Adrenal gland (tissue), 5 donors: ENCODE measurements at regions not wholly inside any gene's neighbourhood (a gene's known extent, or its start where the extent isn't known, plus 50 kb on each side); places are given as distances from the start of the nearest gene placed in this dataset.

Experiments used
- POLR2A ChIP-seq, 2 donors: fragments of 450-650 bp; IDR thresholded peaks; one replicate each; pipeline ENCODE4 v1.6.1; 2017; ENCODE audit warnings: antibody characterized with exemption in 2 of 2, mild to moderate bottlenecking in 2 of 2, moderate library complexity in 1 of 2
- TF ChIP-seq, protein P1 (sequence below), 6 experiments: fragments of 450-650 bp in 4 of 6; fragments of 200-600 bp in 2 of 6; sonication (generic) in 1 of 6; IDR thresholded peaks; 1 replicate in 5 of 6; 2 replicates in 1 of 6; pipeline versions ENCODE4 v1.5.1 to v1.8.0; 2016 to 2021; ENCODE audit warnings: antibody characterized with exemption in 6 of 6, mild to moderate bottlenecking in 2 of 6, moderate library complexity in 1 of 6
- donor health status: DM: no; HTN: no; CAD: no.

GRCh38 chr2:185433824-185434223 lies 304.8 kb upstream of the FSIP2 start:
- TF ChIP-seq, protein P1, sequence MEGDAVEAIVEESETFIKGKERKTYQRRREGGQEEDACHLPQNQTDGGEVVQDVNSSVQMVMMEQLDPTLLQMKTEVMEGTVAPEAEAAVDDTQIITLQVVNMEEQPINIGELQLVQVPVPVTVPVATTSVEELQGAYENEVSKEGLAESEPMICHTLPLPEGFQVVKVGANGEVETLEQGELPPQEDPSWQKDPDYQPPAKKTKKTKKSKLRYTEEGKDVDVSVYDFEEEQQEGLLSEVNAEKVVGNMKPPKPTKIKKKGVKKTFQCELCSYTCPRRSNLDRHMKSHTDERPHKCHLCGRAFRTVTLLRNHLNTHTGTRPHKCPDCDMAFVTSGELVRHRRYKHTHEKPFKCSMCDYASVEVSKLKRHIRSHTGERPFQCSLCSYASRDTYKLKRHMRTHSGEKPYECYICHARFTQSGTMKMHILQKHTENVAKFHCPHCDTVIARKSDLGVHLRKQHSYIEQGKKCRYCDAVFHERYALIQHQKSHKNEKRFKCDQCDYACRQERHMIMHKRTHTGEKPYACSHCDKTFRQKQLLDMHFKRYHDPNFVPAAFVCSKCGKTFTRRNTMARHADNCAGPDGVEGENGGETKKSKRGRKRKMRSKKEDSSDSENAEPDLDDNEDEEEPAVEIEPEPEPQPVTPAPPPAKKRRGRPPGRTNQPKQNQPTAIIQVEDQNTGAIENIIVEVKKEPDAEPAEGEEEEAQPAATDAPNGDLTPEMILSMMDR (IDR thresholded peaks at IDR 0.05) = no peak
- TF ChIP-seq POLR2A (IDR thresholded peaks at IDR 0.05) = no peak
